ENCODE measurements at regions not wholly inside any gene's neighbourhood (a gene's known extent, or its start where the extent isn't known, plus 50 kb on each side); places are given as distances from the start of the nearest gene placed in this dataset.

DNA sequence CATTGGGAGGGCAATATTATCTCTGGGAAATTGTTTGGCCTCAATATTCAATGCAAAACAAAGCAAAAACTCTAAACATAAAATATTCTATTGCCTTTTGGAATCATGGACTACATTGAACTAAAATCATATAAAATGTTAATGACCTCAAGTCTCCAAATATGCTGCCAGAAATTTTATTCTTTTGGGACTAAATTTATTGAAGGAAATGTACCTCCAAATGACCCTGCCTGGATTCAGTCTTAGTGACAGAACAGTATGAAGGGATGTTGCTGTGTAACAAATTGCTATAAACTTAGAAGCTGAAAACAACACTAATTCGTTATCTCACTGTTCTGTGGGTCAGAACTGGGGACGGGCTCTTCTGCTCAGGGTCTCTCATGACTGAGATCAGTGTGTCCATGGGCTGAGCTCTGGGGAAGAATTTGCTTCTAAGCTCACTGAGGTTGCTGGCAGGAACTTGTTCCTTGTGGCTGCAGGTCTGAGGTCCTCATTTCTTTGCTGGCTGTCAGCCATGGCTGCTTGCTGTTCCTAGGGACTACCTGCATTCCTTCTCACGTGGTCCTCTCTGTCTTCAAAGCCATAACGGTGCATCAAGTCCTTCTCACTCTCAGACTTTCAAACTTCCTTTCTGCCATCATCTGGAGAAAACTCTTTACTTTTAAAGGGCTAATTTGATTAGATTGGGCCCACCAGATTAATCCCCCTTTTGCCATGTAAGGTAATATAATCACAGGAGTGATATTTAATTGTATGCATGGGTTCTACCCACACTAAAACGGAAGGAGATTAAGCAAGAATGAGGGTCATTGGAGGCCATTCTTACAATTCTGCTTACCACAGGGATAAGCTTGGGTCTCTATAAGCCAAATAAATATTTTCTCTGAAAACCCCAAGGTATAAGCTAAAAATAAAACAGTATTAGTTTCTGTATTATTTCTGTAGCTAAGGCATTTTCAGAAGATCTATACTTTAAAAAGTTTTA lies 149.0 kb downstream of the ADCYAP1 start:
- no peaks in the 10 kb centered on the region for H3K27me3 ChIP-seq
- no peak for TF ChIP-seq POLR2A (IDR thresholded peaks at IDR 0.05)
- TF ChIP-seq, protein P1, sequence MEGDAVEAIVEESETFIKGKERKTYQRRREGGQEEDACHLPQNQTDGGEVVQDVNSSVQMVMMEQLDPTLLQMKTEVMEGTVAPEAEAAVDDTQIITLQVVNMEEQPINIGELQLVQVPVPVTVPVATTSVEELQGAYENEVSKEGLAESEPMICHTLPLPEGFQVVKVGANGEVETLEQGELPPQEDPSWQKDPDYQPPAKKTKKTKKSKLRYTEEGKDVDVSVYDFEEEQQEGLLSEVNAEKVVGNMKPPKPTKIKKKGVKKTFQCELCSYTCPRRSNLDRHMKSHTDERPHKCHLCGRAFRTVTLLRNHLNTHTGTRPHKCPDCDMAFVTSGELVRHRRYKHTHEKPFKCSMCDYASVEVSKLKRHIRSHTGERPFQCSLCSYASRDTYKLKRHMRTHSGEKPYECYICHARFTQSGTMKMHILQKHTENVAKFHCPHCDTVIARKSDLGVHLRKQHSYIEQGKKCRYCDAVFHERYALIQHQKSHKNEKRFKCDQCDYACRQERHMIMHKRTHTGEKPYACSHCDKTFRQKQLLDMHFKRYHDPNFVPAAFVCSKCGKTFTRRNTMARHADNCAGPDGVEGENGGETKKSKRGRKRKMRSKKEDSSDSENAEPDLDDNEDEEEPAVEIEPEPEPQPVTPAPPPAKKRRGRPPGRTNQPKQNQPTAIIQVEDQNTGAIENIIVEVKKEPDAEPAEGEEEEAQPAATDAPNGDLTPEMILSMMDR (IDR thresholded peaks at IDR 0.05): no peak
- H3K36me3 ChIP-seq: no peaks in the 10 kb centered on the region
- H3K4me3 ChIP-seq: no peak overlapping the region
- H3K4me1 ChIP-seq: no peaks in the 10 kb centered on the region
- peaks cover 0 to 12% (median 9%) of the 10 kb centered on the region in 3 donors for H3K9me3 ChIP-seq
- H3K27ac ChIP-seq: no peak overlapping the region
- WGBS, 2 donors: 60 to 69% methylated on average over 5 of the region's 5 CpGs
- intact Hi-C loops (cut with DNase I): no loop called here
- no peak for DNase-seq

DNA sequence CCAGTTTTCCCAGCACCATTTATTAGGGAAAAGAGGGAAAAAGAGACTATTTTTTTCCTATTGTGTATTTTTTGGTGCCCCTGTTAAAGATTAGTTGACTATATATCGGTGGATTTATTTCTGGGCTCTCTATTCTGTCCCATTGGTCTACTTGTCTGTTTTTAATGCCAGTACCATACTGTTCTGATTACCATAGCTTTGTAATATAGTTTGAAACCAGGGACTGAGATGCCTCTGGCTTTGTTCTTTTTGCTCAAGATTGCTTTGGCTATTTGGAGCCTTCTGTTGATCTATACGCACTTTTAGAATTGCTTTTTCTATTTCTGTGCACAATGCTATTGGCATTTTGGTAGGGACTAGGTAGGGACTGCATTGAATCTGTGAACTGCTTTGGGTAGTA lies 151.7 kb downstream of the ADCYAP1 start:
- 90 to 92% methylated on average over 2 of the region's 2 CpGs for WGBS, 2 donors
- H3K4me1 ChIP-seq: no peaks in the 10 kb centered on the region
- H3K9me3 ChIP-seq: peaks cover 0 to 12% (median 9%) of the 10 kb centered on the region in 3 donors
- H3K27ac ChIP-seq: no peak overlapping the region
- intact Hi-C loops (cut with DNase I): no loop called here
- no peak for DNase-seq
- H3K4me3 ChIP-seq: no peak overlapping the region
- H3K36me3 ChIP-seq: no peaks in the 10 kb centered on the region
- TF ChIP-seq, protein P1 (IDR thresholded peaks at IDR 0.05): no peak
- TF ChIP-seq POLR2A (IDR thresholded peaks at IDR 0.05): no peak
- H3K27me3 ChIP-seq: no peaks in the 10 kb centered on the region

DNA sequence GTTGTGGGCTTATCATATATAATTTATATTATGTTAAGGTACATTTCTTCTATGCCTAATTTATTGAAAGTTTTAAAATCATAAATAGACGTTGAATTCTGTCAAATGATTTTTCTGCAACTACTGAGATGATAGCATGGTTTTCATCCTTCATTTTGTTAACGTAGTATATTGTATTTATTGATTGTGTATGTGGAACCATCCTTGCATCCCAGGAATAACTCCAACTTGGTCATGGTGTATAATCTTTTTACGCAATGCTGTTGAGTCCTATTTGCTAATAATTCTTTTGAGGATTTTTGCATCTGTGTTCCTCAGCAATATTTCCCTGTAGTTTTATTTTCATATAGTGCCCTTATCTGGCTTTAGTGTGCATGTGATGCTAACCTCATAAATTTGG lies 152.7 kb downstream of the ADCYAP1 start:
- H3K4me1 ChIP-seq: no peaks in the 10 kb centered on the region
- no peaks in the 10 kb centered on the region for H3K27me3 ChIP-seq
- H3K4me3 ChIP-seq: no peak overlapping the region
- no peak for TF ChIP-seq POLR2A (IDR thresholded peaks at IDR 0.05)
- TF ChIP-seq, protein P1 (IDR thresholded peaks at IDR 0.05): no peak
- no peak overlapping the region for H3K27ac ChIP-seq
- no peaks in the 10 kb centered on the region for H3K36me3 ChIP-seq
- DNase-seq: no peak
- 65 to 74% methylated on average over 3 of the region's 3 CpGs for WGBS, 2 donors
- peaks cover 0 to 12% (median 9%) of the 10 kb centered on the region in 3 donors for H3K9me3 ChIP-seq
- intact Hi-C loops (cut with DNase I): no loop called here

DNA sequence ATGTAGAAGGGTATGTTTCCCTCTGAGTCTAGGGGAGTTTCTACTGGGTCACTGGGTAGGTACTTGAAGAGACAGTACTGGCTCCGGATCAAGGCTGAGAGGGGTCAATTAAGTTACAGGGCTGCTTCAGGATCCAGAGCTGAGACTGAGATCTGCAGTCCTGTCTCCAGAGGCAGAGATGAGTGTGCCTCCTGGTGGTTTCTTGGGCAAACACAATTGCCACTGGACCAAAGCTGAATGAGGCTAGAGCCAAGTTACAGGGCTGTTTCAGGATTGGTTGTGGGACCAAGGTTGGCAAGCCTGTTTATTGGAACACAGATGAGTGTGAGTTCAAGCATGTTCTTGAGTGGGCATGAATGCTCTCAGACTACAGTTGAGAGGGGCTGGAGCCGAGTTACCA lies 157.9 kb downstream of the ADCYAP1 start:
- no peaks in the 10 kb centered on the region for H3K9me3 ChIP-seq

DNA sequence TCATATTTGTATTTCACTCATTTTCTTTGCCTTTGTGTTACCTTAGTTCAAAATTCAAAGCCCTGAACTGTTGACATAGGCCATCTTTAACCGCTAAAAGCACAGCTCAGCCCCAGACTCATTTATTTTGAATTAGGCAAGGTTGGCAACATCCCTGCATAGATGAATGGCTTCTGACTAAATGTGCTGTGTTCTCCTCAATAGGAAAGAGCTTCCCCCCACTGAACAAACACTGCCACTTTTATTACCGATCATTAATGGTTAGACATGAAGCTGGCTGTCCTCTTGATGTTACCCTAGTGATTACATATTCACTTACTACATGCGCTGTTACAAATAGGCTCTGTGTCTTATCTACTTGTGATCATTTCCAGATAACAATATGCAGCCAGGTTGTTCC lies 170.7 kb downstream of the ADCYAP1 start:
- H3K27me3 ChIP-seq: no peaks in the 10 kb centered on the region
- H3K4me1 ChIP-seq: no peaks in the 10 kb centered on the region
- no peak overlapping the region for H3K27ac ChIP-seq
- no peaks in the 10 kb centered on the region for H3K9me3 ChIP-seq
- DNase-seq: no peak
- intact Hi-C loops (cut with DNase I): no loop called here
- H3K4me3 ChIP-seq: no peak overlapping the region
- WGBS, 2 donors: 46 to 49% methylated on average over 3 of the region's 3 CpGs
- H3K36me3 ChIP-seq: no peaks in the 10 kb centered on the region
- TF ChIP-seq, protein P1 (IDR thresholded peaks at IDR 0.05): no peak
- TF ChIP-seq POLR2A (IDR thresholded peaks at IDR 0.05): no peak

More for the DNA sequence above, 157.9 kb downstream of the ADCYAP1 start:
- WGBS, 2 donors: 20 to 66% methylated on average over 1 to 2 of the region's 2 CpGs
- Histone ChIP-seq H3K27ac (no peak overlapping the region), H3K27me3 (no peaks in the 10 kb centered on the region), H3K36me3 (no peaks in the 10 kb centered on the region), H3K4me3 (no peak overlapping the region), H3K4me1 (no peaks in the 10 kb centered on the region)
- no peak for DNase-seq
- TF ChIP-seq POLR2A (IDR thresholded peaks at IDR 0.05): no peak
- TF ChIP-seq, protein P1 (IDR thresholded peaks at IDR 0.05): no peak
- intact Hi-C loops (cut with DNase I): no loop called here

Data from esophagus squamous epithelium (tissue), 5 donors.